ENCODE measurements at regions not wholly inside any gene's neighbourhood (a gene's known extent, or its start where the extent isn't known, plus 50 kb on each side); places are given as distances from the start of the nearest gene placed in this dataset.

DNA sequence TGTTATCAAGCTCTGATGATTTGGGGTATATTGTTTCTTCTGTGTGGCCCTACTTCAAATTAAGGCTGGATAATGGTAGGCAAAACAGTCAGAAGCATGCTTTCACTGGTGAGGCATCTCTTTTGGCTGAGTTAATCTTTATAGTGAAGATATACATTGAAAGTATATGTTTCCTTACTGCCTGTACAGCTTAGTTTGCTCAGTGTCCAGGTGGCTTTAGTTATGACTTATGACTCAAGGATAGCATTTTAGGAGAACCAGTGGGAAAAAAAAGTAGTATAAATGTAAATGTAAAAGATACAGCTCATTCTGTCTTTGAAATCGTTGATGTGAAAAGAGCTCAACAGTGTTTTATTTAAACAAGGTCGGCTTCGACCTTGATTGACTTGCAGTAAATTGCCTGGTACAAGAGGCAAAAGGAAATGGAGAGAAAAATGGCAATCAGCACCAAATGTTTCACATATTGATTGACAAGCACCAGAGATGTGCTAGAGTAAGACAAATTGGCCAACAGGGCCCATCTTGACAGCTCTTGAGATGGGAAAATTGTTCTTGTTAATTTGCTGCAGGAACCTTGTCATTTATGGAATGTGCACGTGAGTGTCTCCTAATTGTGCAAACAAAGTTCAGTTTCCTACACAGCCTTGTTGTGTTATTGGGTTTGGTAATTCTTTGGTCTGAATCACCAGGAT, 447.4 kb upstream of the WWC1 start:
- DNase-seq (ENCODE audit: low read depth) = no peak
- no peak overlapping the region for H3K4me3 ChIP-seq (ENCODE audit: low read length)
- TF ChIP-seq, protein P1, sequence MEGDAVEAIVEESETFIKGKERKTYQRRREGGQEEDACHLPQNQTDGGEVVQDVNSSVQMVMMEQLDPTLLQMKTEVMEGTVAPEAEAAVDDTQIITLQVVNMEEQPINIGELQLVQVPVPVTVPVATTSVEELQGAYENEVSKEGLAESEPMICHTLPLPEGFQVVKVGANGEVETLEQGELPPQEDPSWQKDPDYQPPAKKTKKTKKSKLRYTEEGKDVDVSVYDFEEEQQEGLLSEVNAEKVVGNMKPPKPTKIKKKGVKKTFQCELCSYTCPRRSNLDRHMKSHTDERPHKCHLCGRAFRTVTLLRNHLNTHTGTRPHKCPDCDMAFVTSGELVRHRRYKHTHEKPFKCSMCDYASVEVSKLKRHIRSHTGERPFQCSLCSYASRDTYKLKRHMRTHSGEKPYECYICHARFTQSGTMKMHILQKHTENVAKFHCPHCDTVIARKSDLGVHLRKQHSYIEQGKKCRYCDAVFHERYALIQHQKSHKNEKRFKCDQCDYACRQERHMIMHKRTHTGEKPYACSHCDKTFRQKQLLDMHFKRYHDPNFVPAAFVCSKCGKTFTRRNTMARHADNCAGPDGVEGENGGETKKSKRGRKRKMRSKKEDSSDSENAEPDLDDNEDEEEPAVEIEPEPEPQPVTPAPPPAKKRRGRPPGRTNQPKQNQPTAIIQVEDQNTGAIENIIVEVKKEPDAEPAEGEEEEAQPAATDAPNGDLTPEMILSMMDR (conservative IDR thresholded peaks at IDR 0.05; ENCODE audit: low read depth, low read length) = no peak

DNA sequence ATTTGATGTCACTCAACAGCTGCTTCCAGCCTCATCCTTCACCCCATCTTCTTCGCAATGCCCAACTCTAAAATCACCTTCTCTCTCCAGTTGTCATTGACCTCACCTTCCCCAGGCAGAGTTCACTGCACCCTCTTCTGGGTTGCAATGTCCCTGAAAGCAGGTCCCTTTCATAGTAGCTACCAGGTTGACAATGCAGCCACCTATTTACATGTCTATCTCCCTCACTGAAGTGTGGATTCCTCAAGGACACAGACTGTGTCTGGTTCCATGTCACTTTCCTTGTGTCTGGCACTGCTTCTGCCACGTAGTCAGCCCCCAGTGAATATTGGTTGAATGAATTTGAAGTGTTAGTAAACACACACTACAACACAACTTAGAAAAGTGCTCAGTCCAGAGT, 445.5 kb upstream of the WWC1 start:
- no peak overlapping the region for H3K4me3 ChIP-seq (ENCODE audit: low read length)
- DNase-seq (ENCODE audit: low read depth) = no peak
- TF ChIP-seq, protein P1 (conservative IDR thresholded peaks at IDR 0.05; ENCODE audit: low read depth, low read length) = no peak

DNA sequence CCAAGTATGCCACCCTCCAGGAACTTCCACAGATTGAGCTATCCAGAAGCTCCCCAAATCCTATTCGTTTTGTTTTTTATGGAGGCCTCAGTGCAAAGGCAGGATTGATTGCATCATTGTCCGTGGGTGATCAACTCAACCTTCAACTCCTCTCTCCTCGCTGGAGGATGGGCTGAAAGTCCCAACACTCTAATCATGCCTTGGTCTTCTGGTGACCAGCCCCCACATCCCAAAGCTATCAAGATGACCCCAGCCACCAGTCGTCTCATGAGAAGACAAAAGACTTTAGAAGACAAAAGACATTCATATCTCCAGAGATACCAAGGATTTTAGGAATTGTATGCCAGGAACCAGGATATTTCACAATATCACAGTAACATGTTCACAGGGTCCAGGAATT, 441.6 kb upstream of the WWC1 start:
- TF ChIP-seq, protein P1 (conservative IDR thresholded peaks at IDR 0.05; ENCODE audit: low read depth, low read length) = no peak
- no peak overlapping the region for H3K4me3 ChIP-seq (ENCODE audit: low read length)
- DNase-seq (ENCODE audit: low read depth) = no peak

DNA sequence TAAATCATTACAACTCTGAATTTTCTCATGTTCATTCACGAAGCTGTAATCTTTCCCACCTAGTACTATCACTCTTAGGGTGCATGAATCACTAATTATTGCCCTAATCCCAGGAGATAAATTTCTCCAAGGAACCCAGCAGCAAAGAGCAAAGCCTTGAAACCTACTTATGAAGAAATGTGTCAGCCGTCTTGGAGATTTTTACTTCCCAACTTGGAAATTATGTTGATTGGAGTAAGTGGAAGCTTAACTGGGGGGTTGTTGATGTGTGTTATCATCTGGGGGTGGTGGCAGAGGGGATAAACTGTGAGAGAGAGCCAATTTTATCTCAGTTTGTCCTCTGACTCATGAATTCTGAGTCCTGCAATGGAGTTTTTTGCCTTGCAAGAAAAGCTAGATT, 440.5 kb upstream of the WWC1 start:
- peak; percentile 95 for DNase-seq (ENCODE audit: low read depth)
- TF ChIP-seq, protein P1 (conservative IDR thresholded peaks at IDR 0.05; ENCODE audit: low read depth, low read length) = no peak
- no peak overlapping the region for H3K4me3 ChIP-seq (ENCODE audit: low read length)

DNA sequence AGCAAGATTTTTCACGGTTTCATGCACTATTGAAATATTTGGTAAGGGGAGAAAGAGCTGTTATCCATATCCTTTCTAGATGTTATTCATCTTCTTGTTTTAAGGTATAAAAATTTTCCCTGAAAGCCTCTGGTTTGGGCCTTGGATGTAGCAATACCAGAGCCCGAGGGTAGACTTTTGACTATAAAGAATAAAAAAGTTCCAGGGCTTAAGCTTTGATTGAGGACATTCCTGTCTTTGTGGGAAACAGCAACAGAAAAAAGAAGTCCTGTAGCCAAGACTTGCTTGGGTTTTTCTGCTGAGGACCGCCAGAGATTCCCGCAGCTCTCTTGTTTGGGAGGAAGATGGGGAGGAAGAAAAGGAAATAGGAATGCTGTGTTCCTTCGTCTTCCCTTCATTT, 440.0 kb upstream of the WWC1 start:
- no peak for DNase-seq (ENCODE audit: low read depth)

DNA sequence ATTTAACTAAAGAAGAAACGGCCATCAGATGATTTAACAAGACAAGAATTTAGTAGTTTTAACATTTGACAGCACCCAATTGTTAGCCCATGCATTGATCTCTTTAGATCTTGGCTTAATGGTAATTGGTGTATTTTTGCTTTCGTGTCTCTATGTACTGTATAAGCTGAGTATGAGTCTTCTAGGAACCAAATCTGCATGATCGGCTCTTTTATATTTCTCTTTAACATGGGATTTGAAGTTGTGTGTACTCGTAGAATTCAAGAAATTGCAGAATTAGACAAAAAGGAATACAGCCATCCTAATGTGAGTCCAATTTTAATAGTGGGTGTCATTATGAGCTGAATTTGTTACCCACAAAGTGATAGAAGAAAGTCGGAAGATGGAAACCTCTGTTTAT, 438.9 kb upstream of the WWC1 start:
- DNase-seq (ENCODE audit: low read depth) = no peak
- TF ChIP-seq, protein P1 (conservative IDR thresholded peaks at IDR 0.05; ENCODE audit: low read depth, low read length) = no peak
- H3K4me3 ChIP-seq (ENCODE audit: low read length) = no peak overlapping the region

More for the DNA sequence above, 440.0 kb upstream of the WWC1 start:
- TF ChIP-seq, protein P1 (conservative IDR thresholded peaks at IDR 0.05; ENCODE audit: low read depth, low read length) = no peak
- no peak overlapping the region for H3K4me3 ChIP-seq (ENCODE audit: low read length)

DNA sequence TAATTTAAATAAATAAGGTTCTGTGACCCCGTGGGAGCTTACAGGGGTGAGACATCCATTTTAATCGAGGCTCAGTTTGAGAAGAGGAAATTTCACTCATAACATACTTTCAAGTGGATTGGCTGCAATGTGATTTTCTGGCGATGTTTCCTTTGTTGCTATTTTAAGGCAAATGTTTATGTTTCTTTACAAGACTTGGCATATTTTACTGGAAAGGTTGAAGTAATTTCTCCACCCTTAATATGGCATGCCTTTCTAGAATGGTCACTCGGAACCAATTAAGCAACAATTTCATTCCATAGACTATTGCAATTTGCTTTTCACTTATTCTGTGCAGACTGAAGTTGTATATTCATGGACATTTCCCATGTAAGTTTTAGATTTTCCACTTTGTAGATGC, 438.0 kb upstream of the WWC1 start:
- peak; percentile 47 for DNase-seq (ENCODE audit: low read depth)
- H3K4me3 ChIP-seq (ENCODE audit: low read length) = no peak overlapping the region
- TF ChIP-seq, protein P1 (conservative IDR thresholded peaks at IDR 0.05; ENCODE audit: low read depth, low read length) = no peak
